K562 (cell line): ENCODE measurements at regions not wholly inside any gene's neighbourhood (a gene's known extent, or its start where the extent isn't known, plus 50 kb on each side); places are given as distances from the start of the nearest gene placed in this dataset.

Experiments
- GTF2F1 ChIP-seq: IDR thresholded peaks from 2 replicates; pipeline ENCODE4 v1.6.1; 2011; ENCODE audit warnings: low read depth, low read length, improper control_type of control experiment
- MAFF ChIP-seq: IDR thresholded peaks from 2 replicates; pipeline ENCODE4 v1.6.1; 2012; ENCODE audit warnings: low read length, improper control_type of control experiment
- SMARCC2 ChIP-seq: fragments of 450-650 bp; IDR thresholded peaks from 2 replicates; pipeline ENCODE4 v1.6.1; 2017; ENCODE audit warnings: antibody characterized with exemption, moderate library complexity, mild to moderate bottlenecking, low read depth
- ZFX ChIP-seq: sonication (generic); formaldehyde crosslinking; IDR thresholded peaks from 2 replicates; pipeline ENCODE4 v1.8.0; 2022; ENCODE audit warnings: mild to moderate bottlenecking, missing genetic modification reagents, moderate library complexity
- TF ChIP-seq, protein P1 (sequence below), 3 experiments: IDR thresholded peaks in 2 of 3; conservative IDR thresholded peaks in 1 of 3; 2 replicates each; pipeline ENCODE4 v1.5.1; 2011 to 2012; ENCODE audit warnings: low read length in 3 of 3, mild to moderate bottlenecking in 3 of 3, control low read depth in 2 of 3, improper control_type of control experiment in 1 of 3, inconsistent platforms in 1 of 3, low read depth in 1 of 3, mixed read lengths in 1 of 3, moderate library complexity in 1 of 3; ENCODE audit not compliant: insufficient read depth in 2 of 3

GRCh38 chr11:89625171-89625570 lies 84.9 kb upstream of the TRIM77 start:
- TF ChIP-seq GTF2F1 (no peak), SMARCC2 (no peak), MAFF (no peak), ZFX (CRISPR knock-in tag) (no peak)
- TF ChIP-seq, protein P1, sequence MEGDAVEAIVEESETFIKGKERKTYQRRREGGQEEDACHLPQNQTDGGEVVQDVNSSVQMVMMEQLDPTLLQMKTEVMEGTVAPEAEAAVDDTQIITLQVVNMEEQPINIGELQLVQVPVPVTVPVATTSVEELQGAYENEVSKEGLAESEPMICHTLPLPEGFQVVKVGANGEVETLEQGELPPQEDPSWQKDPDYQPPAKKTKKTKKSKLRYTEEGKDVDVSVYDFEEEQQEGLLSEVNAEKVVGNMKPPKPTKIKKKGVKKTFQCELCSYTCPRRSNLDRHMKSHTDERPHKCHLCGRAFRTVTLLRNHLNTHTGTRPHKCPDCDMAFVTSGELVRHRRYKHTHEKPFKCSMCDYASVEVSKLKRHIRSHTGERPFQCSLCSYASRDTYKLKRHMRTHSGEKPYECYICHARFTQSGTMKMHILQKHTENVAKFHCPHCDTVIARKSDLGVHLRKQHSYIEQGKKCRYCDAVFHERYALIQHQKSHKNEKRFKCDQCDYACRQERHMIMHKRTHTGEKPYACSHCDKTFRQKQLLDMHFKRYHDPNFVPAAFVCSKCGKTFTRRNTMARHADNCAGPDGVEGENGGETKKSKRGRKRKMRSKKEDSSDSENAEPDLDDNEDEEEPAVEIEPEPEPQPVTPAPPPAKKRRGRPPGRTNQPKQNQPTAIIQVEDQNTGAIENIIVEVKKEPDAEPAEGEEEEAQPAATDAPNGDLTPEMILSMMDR (IDR thresholded peaks at IDR 0.05 in 2 of 3, conservative IDR thresholded peaks at IDR 0.05 in 1 of 3; ENCODE audit: insufficient read depth in 2 of 3, low read depth in 1 of 3, low read length in 3 of 3): peak in 1 of 3 experiments; percentile 9; a peak in 1 of 6 replicates
